Cardiac fibroblast (primary cell): ENCODE measurements at regions not wholly inside any gene's neighbourhood (a gene's known extent, or its start where the extent isn't known, plus 50 kb on each side); places are given as distances from the start of the nearest gene placed in this dataset.

Experiments
- DNase-seq, 2 donors: peaks; one replicate each; pipeline versions ENCODE4 v3.0.0 to v3.0.0-alpha.2; 2010; ENCODE audit warnings: low read depth in 2 of 2
- H3K4me3 ChIP-seq, 2 donors: replicated peaks in 1 of 2; 1 replicate in 1 of 2; 2 replicates in 1 of 2; pipeline ENCODE4 v1.5.1; 2011; ENCODE audit warnings: low read depth in 2 of 2, low read length in 2 of 2, mild to moderate bottlenecking in 2 of 2, moderate library complexity in 1 of 2
- CTCF ChIP-seq: IDR thresholded peaks from one replicate; pipeline ENCODE4 v1.5.1; 2011; ENCODE audit warnings: low read depth, mild to moderate bottlenecking, low read length, inconsistent platforms

DNA sequence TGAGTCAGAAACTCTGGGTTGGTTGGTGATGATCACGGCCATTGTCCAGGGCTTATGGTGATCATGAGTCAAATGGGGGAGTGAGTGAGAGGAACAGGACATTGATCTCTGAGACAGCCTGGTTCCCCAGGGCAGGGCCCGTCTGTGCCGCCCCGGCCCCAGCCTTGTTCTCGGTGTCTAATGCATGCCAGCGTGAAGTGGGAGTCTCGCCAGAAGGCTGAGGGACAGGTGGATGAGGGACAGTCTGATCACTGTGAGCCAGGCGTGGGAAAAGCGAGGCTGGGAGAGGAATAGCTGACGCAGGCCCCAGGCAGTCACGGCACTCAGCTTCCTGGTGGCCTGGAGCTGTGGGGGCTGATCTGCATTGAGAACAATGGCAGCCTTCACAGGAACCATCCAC lies 208.3 kb upstream of the HDAC4 start:
- TF ChIP-seq CTCF, result no peak
- no peak for DNase-seq
- no peak overlapping the region for H3K4me3 ChIP-seq

GRCh38 chr2:239608723-239609122 lies 207.9 kb upstream of the HDAC4 start:
- no peak for DNase-seq
- H3K4me3 ChIP-seq, result no peak overlapping the region
- no peak for TF ChIP-seq CTCF

DNA sequence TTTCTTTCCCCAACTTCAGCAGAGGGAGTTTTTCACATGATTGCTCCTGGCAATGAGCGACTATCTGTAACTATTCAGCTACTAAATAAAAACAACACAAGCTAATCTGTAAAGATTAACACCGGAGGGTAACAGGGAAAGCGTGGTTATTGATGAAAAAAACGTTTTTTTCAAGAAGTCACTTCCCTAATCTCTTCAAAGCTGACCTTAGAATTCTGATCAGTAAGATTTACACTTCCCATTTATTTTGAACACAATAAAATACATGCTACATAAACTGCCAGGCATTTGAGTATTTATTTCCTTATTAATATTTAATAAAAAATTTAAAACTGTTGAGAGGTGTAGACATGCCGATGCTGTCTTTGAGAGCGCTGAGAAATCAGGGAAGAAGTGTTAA lies 207.4 kb upstream of the HDAC4 start:
- DNase-seq, result no peak
- TF ChIP-seq CTCF, result no peak

GRCh38 chr2:239607517-239608191 lies 206.8 kb upstream of the HDAC4 start:
- DNase-seq, result no peak

More for the DNA sequence above, 207.4 kb upstream of the HDAC4 start:
- no peak overlapping the region for H3K4me3 ChIP-seq

GRCh38 chr2:239606741-239607516 lies 206.1 kb upstream of the HDAC4 start:
- TF ChIP-seq CTCF, result no peak
- DNase-seq, result no peak
- H3K4me3 ChIP-seq, result no peak overlapping the region

More at GRCh38 chr2:239607517-239608191, 206.8 kb upstream of the HDAC4 start:
- no peak overlapping the region for H3K4me3 ChIP-seq
- TF ChIP-seq CTCF, result no peak

- DNase-seq, result no peak
- TF ChIP-seq CTCF, result no peak
- no peak overlapping the region for H3K4me3 ChIP-seq
Observed at GRCh38 chr2:239605976-239606375, 205.2 kb upstream of the HDAC4 start.
